ENCODE measurements at regions not wholly inside any gene's neighbourhood (a gene's known extent, or its start where the extent isn't known, plus 50 kb on each side); places are given as distances from the start of the nearest gene placed in this dataset.

GRCh38 chr19:31903979-31904378 is 441.4 kb upstream of the ZNF507 start:
- no peak for DNase-seq

- no peak for DNase-seq
Measured at GRCh38 chr19:31906111-31906871, 439.1 kb upstream of the ZNF507 start.

GRCh38 chr19:31907661-31908060 is 437.7 kb upstream of the ZNF507 start:
- no peak for DNase-seq

GRCh38 chr19:31908080-31908479 is 437.3 kb upstream of the ZNF507 start:
- no peak for DNase-seq

DNA sequence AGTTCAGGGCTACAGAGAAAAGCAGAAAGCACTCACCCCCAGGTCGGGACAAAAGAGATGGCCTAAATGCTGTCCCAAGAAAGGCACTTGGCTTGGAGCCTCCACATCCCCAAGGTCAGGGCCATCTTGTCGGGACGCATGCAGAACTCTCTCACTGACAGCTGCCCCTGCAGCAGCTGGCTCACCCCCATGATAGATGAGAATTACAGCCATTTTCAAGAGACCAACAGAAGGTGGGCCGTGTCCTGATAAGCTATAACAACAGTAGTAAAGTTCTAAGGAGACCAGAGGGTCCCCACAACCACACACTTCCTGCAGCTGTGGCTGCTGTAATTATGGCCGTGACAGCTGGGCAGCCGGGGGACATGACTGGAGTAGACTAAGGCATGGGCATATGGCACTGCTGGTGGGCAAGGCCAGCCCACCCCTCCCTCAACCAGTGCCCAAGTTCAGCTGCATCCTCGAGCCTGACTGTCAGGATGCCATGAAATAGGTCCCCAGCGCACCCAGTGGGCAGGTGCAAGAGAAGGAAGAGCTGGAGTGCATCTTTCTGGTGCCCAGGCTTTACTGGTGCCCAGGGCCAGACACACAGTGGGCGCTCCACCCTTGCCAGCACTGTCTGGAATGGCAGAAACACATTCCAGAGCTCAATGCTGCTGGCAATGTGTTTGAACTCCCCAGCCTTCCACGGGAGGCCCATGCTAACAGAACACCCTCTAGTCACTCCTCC is 436.7 kb upstream of the ZNF507 start:
- no peak for DNase-seq

DNA sequence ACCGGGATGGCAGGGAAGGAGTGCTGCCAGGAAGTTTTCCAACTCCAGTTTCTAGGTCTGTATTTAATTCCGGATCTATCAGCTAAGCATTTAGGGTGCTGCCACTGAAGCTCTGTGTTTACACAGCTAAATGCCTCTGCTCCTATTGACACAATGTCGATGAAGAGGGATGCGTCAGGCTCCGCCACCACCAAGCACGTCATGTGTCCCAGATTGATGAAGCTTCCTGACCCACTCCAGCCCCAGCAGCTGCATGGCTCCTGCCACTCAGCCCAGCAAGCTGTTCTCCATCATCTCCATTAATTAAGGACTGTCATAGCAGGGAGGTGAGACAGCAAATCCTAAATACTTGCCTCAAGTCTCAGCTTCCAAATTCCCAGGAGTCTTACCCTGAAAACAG is 435.2 kb upstream of the ZNF507 start:
- no peak for DNase-seq

- no peak for DNase-seq
Measured at GRCh38 chr19:31911577-31911976, 433.8 kb upstream of the ZNF507 start.

DNA sequence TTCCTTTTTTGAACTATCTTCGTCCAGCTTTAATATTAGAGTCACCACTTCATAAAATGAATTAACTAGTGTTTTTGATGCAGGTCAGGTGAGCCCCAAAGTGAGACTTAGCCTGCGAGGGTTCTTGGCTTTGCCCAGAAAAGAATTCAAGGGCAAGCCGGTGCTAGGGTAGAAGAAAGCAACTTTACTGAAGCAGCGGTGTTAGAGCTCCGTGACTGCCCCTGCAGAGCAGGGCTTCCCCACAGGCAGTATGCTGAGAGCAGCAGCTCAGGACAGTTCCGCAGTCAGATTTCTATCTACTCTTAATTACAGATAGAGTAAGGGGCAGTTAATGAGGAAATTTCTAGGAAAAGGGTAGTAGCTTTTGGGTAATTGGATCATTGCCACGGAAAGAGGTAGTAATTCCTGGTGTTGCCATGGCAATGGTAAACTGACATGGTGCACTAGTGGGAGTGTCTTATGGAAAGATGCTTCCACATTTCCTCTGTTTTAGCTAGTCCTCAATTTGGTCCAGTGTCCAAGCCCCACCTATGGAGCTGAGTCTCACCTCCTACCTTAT is 432.2 kb upstream of the ZNF507 start:
- DNase-seq, result no peak

DNA sequence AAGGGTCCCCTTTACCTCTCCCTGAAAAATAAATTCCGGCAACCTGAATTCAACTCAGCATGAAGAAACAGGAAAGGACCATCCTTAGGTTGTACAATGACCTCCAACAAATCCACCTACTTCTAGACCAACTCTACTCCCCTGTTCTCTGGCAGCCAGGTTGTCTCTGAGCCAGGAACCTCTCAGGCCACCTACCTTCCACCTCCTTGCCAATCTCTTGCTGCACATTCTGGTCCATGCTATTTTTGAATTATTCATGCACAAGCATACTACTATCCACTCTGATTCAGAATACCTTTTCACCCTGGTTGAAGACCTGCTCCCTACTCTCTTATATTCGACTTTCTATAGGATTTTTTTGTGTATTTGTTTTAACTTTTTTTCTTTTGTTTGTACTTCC is 415.0 kb upstream of the ZNF507 start:
- no peak for DNase-seq

DNA sequence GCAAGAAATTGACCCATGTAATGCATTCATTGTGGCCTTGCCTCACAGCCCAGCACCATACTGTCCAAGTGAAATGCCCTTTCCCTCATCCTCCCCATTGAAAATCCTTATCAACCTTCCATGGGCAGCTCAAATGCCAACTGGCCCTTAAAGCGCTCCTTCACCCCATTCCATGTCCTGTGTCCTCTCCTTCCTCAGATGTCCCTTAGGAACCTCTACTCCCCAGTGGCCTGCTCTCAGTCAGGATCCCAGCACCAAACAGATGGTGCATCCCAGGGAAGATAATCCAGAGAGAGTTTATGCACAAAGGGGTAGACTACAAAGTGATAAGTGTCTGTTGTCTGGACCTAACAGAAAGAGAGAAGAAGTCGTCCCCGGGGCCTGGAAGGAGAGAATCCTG is 407.4 kb upstream of the ZNF507 start:
- DNase-seq, result no peak

GRCh38 chr19:31938675-31939074 is 406.7 kb upstream of the ZNF507 start:
- no peak for DNase-seq

DNA sequence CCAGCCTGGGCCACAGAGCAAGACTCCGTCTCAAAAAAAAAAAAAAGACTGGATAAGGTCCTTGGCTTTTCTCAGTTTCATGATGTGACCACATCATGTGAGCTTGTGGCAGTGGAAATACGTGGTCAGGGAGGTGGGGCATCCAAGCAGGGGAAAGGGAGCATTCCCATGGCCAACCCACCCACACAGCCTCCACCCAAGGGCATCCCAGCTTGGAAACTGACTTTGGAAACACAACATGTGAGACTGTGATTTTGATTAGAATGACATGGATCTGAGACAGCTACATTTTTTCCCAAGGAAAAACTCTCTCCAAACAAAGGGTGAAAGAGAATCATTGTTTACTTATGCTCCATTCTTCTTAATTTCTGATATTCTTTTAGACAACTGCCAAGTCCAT is 405.0 kb upstream of the ZNF507 start:
- no peak for DNase-seq

DNA sequence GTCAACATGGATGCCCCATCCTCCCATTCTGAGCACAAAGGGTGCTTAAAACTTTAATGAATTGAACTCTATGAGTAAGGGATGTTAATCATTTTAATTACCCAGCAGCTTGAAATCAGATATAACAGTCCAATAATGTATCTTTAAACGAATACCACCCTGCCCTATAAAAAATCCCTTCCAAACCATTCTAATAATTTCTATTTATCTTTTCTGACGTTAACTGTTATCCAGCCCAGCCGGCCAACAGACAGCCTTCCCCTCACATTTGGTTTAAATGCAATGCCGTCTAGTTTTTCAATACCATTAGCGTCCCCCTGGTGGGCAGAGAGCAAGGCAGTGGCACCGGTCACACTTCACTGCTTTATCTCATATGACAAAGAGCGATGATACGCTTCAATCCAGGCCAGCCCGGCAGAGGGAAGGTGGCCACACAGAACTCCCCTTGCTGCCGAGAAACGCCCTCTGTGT is 402.2 kb upstream of the ZNF507 start:
- DNase-seq, result no peak

DNA sequence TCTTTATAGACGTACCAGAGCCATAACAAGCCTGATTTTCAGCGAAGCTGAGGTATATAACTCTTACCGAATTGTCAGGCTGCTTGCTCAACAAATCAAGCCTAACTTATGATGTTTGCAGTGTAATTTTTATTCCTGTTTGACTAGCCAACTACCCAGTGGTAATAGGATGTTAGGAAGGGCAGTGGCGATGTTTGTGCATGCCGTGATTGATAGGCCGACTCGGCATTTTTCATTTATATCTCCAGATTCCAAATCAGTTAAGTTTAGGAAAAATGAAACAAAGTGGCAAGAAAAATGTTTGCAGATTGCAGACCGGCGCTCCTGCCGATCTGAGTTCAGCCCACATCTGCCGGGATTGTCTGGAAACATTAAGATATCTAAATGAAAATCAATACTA is 401.6 kb upstream of the ZNF507 start:
- DNase-seq, result no peak

GRCh38 chr19:31944326-31944725 is 401.1 kb upstream of the ZNF507 start:
- no peak for DNase-seq

GRCh38 chr19:31946491-31946890 is 398.9 kb upstream of the ZNF507 start:
- no peak for DNase-seq

- DNase-seq, result no peak
Measured at GRCh38 chr19:31947436-31948115, 397.8 kb upstream of the ZNF507 start.

- no peak for DNase-seq
Measured at GRCh38 chr19:31952693-31953092, 392.7 kb upstream of the ZNF507 start.

DNA sequence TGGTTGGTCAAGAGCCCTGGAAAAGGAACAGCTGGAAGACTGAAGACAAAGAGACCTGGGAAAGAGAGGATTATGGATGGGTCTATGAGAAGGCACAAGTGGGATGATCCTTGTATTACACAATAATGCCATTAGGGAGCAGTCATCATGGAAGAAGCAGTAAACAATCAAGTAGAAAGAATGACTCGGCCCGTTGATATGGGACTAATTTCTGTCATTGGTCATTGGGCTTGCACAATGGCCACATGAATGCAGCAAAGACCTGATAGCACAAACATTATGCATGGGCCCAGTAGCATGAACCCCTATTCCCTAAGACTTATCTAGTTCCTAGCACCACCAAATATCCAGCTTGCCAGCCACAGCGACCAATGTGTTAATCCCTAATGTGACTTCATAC is 390.3 kb upstream of the ZNF507 start:
- no peak for DNase-seq

DNA sequence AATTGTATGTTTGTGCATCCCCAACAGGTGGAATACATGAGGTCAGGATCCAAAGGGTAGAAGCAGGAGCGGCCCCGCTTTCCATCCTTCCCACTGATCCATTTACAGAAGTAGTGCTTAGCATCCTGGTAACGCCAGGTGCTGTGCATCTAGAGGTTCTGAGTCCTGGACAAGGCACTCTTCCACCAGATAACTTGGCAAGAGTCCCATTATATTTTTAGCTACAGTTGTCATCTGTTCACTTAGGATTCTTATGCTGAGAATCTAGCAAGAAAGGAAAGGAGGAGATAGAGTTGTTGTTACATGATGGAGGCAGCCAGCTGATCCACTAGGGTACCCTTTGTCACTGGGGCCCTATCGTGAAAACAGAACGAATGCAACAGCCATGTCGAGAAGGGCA is 389.5 kb upstream of the ZNF507 start:
- no peak for DNase-seq

DNA sequence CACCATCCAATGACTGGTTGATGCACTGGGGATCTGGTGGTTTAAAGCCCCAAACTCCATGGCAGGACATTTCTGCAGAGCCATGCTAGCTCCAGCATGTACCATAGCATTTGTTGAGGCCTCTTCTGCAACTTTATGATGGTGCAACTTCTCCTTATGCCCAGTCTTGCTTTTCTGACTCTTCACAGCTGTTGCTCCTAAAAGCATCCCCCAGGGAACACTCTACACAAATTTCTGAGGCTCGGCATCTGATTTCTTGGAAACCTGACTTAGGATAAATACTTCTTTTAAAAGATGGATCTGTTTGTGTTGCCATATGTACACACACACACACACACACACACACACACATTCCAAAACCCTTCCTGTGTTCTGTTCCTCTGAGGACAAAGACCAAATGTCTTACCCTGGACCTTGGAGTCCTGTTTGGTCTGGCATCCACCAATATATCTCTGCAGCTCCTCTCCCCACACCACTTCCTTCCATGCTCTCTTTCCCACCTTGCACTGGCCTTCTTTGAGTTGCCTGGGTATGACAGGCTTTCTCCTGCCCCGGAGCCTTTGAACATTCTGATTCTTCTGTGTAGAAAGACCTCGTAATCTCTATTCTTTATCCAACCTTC is 388.5 kb upstream of the ZNF507 start:
- no peak for DNase-seq

- no peak for DNase-seq
Measured at GRCh38 chr19:31957711-31958110, 387.7 kb upstream of the ZNF507 start.

GRCh38 chr19:31959527-31960018 is 385.8 kb upstream of the ZNF507 start:
- DNase-seq, result no peak
